Natural killer cell (primary cell): ENCODE measurements at regions not wholly inside any gene's neighbourhood (a gene's known extent, or its start where the extent isn't known, plus 50 kb on each side); places are given as distances from the start of the nearest gene placed in this dataset.

Source experiments
- ATAC-seq, 3 donors: fragments of 150-1000 bp in 2 of 3; fragments of 200-7000 bp in 1 of 3; cut with Tn5 transposase; 1 replicate in 1 of 3; 2 replicates in 2 of 3; pipeline ENCODE4 v1.10.0; 2021; ENCODE audit warnings: mild to moderate bottlenecking in 2 of 3, moderate library complexity in 2 of 3
- DNase-seq, 2 donors: peaks; one replicate each; pipeline versions ENCODE4 v3.0.0 to v3.0.0-alpha.2; 2013 to 2021; ENCODE audit warnings: mixed read lengths in 1 of 2
- H3K27ac ChIP-seq: one replicate; pipeline ENCODE4 v1.5.1; 2013; ENCODE audit warnings: mild to moderate bottlenecking, low read length
- H3K27me3 ChIP-seq: one replicate; pipeline ENCODE4 v1.6.1; 2013; ENCODE audit warnings: low read length; ENCODE audit not compliant: control insufficient read depth, insufficient read depth
- H3K36me3 ChIP-seq: one replicate; pipeline ENCODE4 v1.6.1; 2013; ENCODE audit warnings: low read length; ENCODE audit not compliant: control insufficient read depth, insufficient read depth
- H3K4me1 ChIP-seq: one replicate; pipeline ENCODE4 v1.6.1; 2013; ENCODE audit warnings: low read length; ENCODE audit not compliant: control insufficient read depth, insufficient read depth
- H3K4me3 ChIP-seq: one replicate; pipeline ENCODE4 v1.5.1; 2013; ENCODE audit warnings: low read length
- H3K9me3 ChIP-seq: one replicate; pipeline ENCODE4 v1.6.1; 2013; ENCODE audit warnings: low read length; ENCODE audit not compliant: control insufficient read depth, insufficient read depth
- H3K27ac Mint-ChIP-seq, 2 donors: one replicate each; pipeline ENCODE4 v1.8.0; 2022; ENCODE audit warnings: mild to moderate bottlenecking in 2 of 2, mixed read lengths in 2 of 2, moderate library complexity in 1 of 2
- H3K27me3 Mint-ChIP-seq, 2 donors: one replicate each; pipeline ENCODE4 v1.8.0; 2022; ENCODE audit warnings: low read depth in 2 of 2, mixed read lengths in 2 of 2
- H3K36me3 Mint-ChIP-seq: one replicate; pipeline ENCODE4 v1.8.0; 2022; ENCODE audit warnings: mixed read lengths
- H3K4me1 Mint-ChIP-seq, 2 donors: one replicate each; pipeline ENCODE4 v1.8.0; 2022; ENCODE audit warnings: mixed read lengths in 2 of 2
- H3K4me3 Mint-ChIP-seq: one replicate; pipeline ENCODE4 v1.8.0; 2022; ENCODE audit warnings: mild to moderate bottlenecking, moderate library complexity, mixed read lengths
- H3K9me3 Mint-ChIP-seq, 2 donors: one replicate each; pipeline ENCODE4 v1.8.0; 2022; ENCODE audit warnings: mixed read lengths in 2 of 2
- CTCF ChIP-seq: fragments of 200-600 bp; IDR thresholded peaks from one replicate; pipeline ENCODE4 v1.8.0; 2022; ENCODE audit warnings: antibody characterized with exemption
- WGBS: methylation state at CpG from one replicate; pipeline ENCODE4 v1.1.7; 2013; ENCODE audit warnings: missing lambda C conversion rate; ENCODE audit not compliant: insufficient coverage; 5-methylcytosine and 5-hydroxymethylcytosine counted together
- intact Hi-C: fragments of 100-400 bp; cut with micrococcal nuclease; formaldehyde crosslinking; loops from one replicate; pipeline ENCODE4 v1.14.2; 2022

GRCh38 chr4:3391422-3391821 lies 50.3 kb upstream of the HGFAC start:
- no peak overlapping the region for H3K27ac Mint-ChIP-seq
- intact Hi-C loops: no loop called here
- WGBS: 98% methylated on average over 6 of the region's 9 CpGs
- no peak for ATAC-seq
- H3K4me1 Mint-ChIP-seq: peaks cover 7 to 23% of the 10 kb centered on the region in 2 donors
- no peaks in the 10 kb centered on the region for H3K36me3 ChIP-seq
- H3K9me3 ChIP-seq: no peaks in the 10 kb centered on the region
- TF ChIP-seq CTCF: no peak
- H3K27me3 ChIP-seq: no peaks in the 10 kb centered on the region
- H3K4me1 ChIP-seq: peaks cover 31% of the 10 kb centered on the region
- peaks cover 6 to 16% of the 10 kb centered on the region in 2 donors for H3K27me3 Mint-ChIP-seq
- H3K4me3 Mint-ChIP-seq: no peak overlapping the region
- no peaks in the 10 kb centered on the region for H3K9me3 Mint-ChIP-seq
- no peaks in the 10 kb centered on the region for H3K36me3 Mint-ChIP-seq
- H3K4me3 ChIP-seq: no peak overlapping the region
- H3K27ac ChIP-seq: no peak overlapping the region
- peak in 1 of 2 donors; percentile 1 for DNase-seq
